GM12875 (cell line): ENCODE measurements at regions not wholly inside any gene's neighbourhood (a gene's known extent, or its start where the extent isn't known, plus 50 kb on each side); places are given as distances from the start of the nearest gene placed in this dataset.

Experiments used
- H3K4me3 ChIP-seq: one replicate; pipeline ENCODE4 v1.5.1; 2011; ENCODE audit warnings: low read depth, low read length, control low read depth
- CTCF ChIP-seq: IDR thresholded peaks from 2 replicates; pipeline ENCODE4 v1.5.1; 2011; ENCODE audit warnings: low read depth, mild to moderate bottlenecking, control low read depth, inconsistent platforms, low read length, moderate library complexity, borderline replicate concordance; ENCODE audit not compliant: insufficient read depth

GRCh38 chr6:27052731-27053082, 194.8 kb upstream of the PRSS16 start:
- no peak for TF ChIP-seq CTCF

GRCh38 chr6:27053738-27054137, 193.8 kb upstream of the PRSS16 start:
- TF ChIP-seq CTCF, result no peak
- no peak overlapping the region for H3K4me3 ChIP-seq

More at GRCh38 chr6:27052731-27053082, 194.8 kb upstream of the PRSS16 start:
- no peak overlapping the region for H3K4me3 ChIP-seq

DNA sequence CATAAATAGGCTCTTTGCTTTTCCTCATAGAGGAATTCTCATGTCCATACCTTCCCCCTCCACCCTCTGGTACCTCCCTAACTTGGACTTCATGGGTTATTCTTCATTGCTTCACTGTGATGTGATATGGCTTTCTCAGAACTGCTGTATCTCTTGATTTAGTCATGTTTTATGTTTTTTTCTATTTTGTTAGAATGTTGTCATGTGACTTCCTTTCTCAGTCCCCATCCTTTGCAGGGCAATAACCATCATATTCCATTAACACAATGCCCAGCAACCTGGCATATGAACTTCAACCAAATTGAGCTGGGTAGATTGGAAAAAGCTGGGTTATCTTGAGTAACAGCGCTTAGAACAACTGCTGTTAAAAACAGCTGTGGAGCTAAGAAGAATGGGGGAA, 190.9 kb upstream of the PRSS16 start:
- TF ChIP-seq CTCF, result no peak
- no peak overlapping the region for H3K4me3 ChIP-seq

GRCh38 chr6:27059621-27060425, 187.7 kb upstream of the PRSS16 start:
- no peak for TF ChIP-seq CTCF
- H3K4me3 ChIP-seq, result no peak overlapping the region

- H3K4me3 ChIP-seq, result no peak overlapping the region
- no peak for TF ChIP-seq CTCF
Measured at GRCh38 chr6:27061235-27061993, 186.1 kb upstream of the PRSS16 start.

DNA sequence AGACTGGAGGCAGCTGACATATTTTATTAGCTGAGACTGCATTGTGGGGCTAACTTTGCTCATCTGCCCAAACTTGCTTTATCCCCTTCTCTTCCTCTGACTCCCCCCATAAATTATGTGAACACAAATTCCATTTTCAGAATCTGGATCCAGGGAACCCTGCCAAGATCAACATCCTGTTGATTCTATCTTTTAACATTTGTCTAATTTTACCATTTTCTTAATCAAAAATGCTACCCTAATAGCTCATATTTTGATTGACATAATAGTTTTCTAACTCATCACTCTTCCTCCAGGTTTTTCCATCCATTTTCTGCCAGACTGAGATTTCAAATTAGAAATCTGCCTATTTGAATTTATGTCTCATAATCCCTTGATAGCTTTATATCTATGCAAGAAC, 184.7 kb upstream of the PRSS16 start:
- no peak overlapping the region for H3K4me3 ChIP-seq
- TF ChIP-seq CTCF, result no peak

DNA sequence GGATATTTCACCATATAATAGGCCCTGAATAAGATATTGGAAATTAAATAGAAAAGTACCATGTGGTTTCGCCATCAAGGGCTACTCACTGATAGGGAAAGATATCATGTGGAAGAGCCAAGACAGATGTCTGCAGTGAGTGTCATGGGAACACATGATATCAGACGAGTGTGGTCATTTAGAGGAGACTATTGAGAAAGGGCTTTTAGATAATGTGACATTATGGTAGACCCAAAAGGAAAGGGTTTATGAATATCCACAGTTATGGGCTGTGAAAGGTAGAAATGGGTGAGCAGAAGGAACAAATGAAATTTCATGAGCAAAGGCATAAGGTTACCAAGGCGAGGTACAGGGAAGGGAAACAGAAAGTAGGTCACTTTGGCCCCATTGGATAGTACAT, 182.3 kb upstream of the PRSS16 start:
- TF ChIP-seq CTCF, result no peak
- no peak overlapping the region for H3K4me3 ChIP-seq
